Glutamatergic neuron (in vitro differentiated cells): ENCODE measurements at regions not wholly inside any gene's neighbourhood (a gene's known extent, or its start where the extent isn't known, plus 50 kb on each side); places are given as distances from the start of the nearest gene placed in this dataset.

Experiments used
- DNase-seq: peaks from one replicate; pipeline ENCODE4 v3.0.0; 2022
- H3K27ac Mint-ChIP-seq: one replicate; pipeline ENCODE4 v1.8.0; 2020; ENCODE audit warnings: mild to moderate bottlenecking, mixed read lengths, inconsistent platforms; ENCODE audit not compliant: unreplicated experiment
- H3K27me3 Mint-ChIP-seq: one replicate; pipeline ENCODE4 v1.8.0; 2020; ENCODE audit warnings: mild to moderate bottlenecking, moderate library complexity, mixed read lengths, inconsistent platforms; ENCODE audit not compliant: unreplicated experiment
- H3K36me3 Mint-ChIP-seq: one replicate; pipeline ENCODE4 v1.8.0; 2020; ENCODE audit warnings: mild to moderate bottlenecking, mixed read lengths, inconsistent platforms; ENCODE audit not compliant: unreplicated experiment
- H3K4me1 Mint-ChIP-seq: one replicate; pipeline ENCODE4 v1.8.0; 2020; ENCODE audit warnings: mild to moderate bottlenecking, low read depth, mixed read lengths, inconsistent platforms; ENCODE audit not compliant: unreplicated experiment
- H3K4me3 Mint-ChIP-seq: one replicate; pipeline ENCODE4 v1.8.0; 2020; ENCODE audit warnings: mild to moderate bottlenecking, mixed read lengths, inconsistent platforms; ENCODE audit not compliant: unreplicated experiment
- H3K9me3 Mint-ChIP-seq: one replicate; pipeline ENCODE4 v1.8.0; 2020; ENCODE audit warnings: mild to moderate bottlenecking, moderate library complexity, mixed read lengths, inconsistent platforms; ENCODE audit not compliant: unreplicated experiment
- TF ChIP-seq, protein P1 (sequence below): fragments of 200-600 bp; sonication (generic); IDR thresholded peaks from one replicate; pipeline ENCODE4 v1.5.0; 2021; ENCODE audit not compliant: partially characterized antibody, unreplicated experiment

DNA sequence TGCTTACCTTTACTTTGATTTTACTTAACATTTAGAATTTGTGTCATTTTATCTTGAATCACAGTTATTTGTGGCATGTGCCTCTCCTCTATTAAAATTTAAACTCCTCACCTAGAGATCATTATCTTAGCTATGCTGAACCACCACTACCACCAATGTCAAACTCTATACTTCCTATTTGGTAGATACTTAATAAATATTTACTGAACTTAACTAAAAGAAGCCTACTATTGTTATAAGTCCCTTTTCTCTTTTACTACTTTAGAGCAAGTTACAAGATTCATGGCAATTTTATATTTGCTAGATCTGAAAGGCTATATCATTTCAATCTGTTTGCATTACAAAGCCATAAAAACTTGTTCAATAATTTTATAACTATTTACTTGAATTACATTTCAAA is 273.3 kb upstream of the CCNH start:
- H3K27me3 Mint-ChIP-seq = no peaks in the 10 kb centered on the region
- H3K4me3 Mint-ChIP-seq = no peak overlapping the region
- H3K9me3 Mint-ChIP-seq = no peaks in the 10 kb centered on the region
- H3K4me1 Mint-ChIP-seq = peaks cover 6% of the 10 kb centered on the region
- DNase-seq = no peak
- TF ChIP-seq, protein P1, sequence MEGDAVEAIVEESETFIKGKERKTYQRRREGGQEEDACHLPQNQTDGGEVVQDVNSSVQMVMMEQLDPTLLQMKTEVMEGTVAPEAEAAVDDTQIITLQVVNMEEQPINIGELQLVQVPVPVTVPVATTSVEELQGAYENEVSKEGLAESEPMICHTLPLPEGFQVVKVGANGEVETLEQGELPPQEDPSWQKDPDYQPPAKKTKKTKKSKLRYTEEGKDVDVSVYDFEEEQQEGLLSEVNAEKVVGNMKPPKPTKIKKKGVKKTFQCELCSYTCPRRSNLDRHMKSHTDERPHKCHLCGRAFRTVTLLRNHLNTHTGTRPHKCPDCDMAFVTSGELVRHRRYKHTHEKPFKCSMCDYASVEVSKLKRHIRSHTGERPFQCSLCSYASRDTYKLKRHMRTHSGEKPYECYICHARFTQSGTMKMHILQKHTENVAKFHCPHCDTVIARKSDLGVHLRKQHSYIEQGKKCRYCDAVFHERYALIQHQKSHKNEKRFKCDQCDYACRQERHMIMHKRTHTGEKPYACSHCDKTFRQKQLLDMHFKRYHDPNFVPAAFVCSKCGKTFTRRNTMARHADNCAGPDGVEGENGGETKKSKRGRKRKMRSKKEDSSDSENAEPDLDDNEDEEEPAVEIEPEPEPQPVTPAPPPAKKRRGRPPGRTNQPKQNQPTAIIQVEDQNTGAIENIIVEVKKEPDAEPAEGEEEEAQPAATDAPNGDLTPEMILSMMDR = no peak
- no peak overlapping the region for H3K27ac Mint-ChIP-seq
- no peaks in the 10 kb centered on the region for H3K36me3 Mint-ChIP-seq

DNA sequence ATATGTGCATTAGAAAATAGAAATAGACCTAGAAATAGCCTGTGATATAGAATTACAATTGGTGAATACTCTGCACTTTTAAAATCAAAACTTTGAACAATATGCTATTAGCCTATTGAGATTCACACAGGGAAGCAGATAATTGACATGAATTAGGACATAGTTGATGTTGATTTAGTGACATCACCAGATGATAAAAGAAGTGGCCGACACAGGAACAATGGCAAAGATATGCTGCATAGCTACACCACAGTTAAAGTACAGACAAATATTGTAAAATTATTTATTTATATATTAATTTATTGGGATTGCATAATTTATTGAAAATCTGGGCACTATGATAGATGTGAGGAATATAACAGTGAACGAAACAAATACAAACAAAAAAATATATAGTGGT is 261.5 kb upstream of the CCNH start:
- DNase-seq = no peak
- Mint-ChIP-seq H3K4me1 (peaks cover 12% of the 10 kb centered on the region), H3K27ac (no peak overlapping the region), H3K27me3 (no peaks in the 10 kb centered on the region), H3K4me3 (no peak overlapping the region), H3K36me3 (no peaks in the 10 kb centered on the region), H3K9me3 (no peaks in the 10 kb centered on the region)
- TF ChIP-seq, protein P1 = no peak

DNA sequence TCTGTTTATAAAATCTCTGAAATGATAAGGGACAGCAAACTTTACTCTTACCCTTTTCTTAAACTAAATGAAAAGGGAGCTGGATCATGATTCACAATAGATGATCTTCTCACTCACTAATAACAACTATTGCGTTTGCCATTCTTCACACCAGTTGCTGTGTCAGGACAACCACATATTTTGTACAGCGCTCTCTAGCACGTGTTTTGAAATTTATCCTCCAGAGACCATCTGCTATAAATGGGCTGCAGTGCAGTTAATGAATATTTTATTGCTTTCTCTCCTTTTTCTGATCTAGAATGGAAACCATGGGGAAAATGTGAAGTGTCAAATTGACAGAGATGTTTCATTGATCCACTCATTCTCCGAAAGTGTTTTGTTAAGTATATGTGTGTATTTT is 258.4 kb upstream of the CCNH start:
- Mint-ChIP-seq H3K4me3 (no peak overlapping the region), H3K4me1 (peaks cover 12% of the 10 kb centered on the region), H3K27ac (no peak overlapping the region), H3K36me3 (no peaks in the 10 kb centered on the region), H3K27me3 (no peaks in the 10 kb centered on the region), H3K9me3 (no peaks in the 10 kb centered on the region)
- TF ChIP-seq, protein P1 = no peak
- DNase-seq = no peak

GRCh38 chr5:87665166-87665565 is 252.4 kb upstream of the CCNH start:
- no peaks in the 10 kb centered on the region for H3K9me3 Mint-ChIP-seq
- peaks cover 2% of the 10 kb centered on the region for H3K4me1 Mint-ChIP-seq
- no peak for DNase-seq
- no peaks in the 10 kb centered on the region for H3K36me3 Mint-ChIP-seq
- no peak overlapping the region for H3K27ac Mint-ChIP-seq
- TF ChIP-seq, protein P1 = no peak
- H3K4me3 Mint-ChIP-seq = no peak overlapping the region
- H3K27me3 Mint-ChIP-seq = no peaks in the 10 kb centered on the region

GRCh38 chr5:87661784-87662566 is 249.2 kb upstream of the CCNH start:
- Mint-ChIP-seq H3K27me3 (no peaks in the 10 kb centered on the region), H3K27ac (no peak overlapping the region), H3K4me3 (no peak overlapping the region), H3K4me1 (peaks cover 2% of the 10 kb centered on the region), H3K36me3 (no peaks in the 10 kb centered on the region), H3K9me3 (peaks cover 1% of the 10 kb centered on the region)
- TF ChIP-seq, protein P1 = no peak
- no peak for DNase-seq
